ENCODE measurements at regions not wholly inside any gene's neighbourhood (a gene's known extent, or its start where the extent isn't known, plus 50 kb on each side); places are given as distances from the start of the nearest gene placed in this dataset.
A peak's percentile ranks its signal among the peaks of the same experiment; 100 is the strongest.

GRCh38 chr1:239025223-239025622 lies 361.1 kb upstream of the CHRM3 start:
- DNase-seq (ENCODE audit: low read depth in 3 of 3, low spot score in 2 of 3) = no peak

- no peak for DNase-seq (ENCODE audit: low read depth in 3 of 3, low spot score in 2 of 3)
Observed at GRCh38 chr1:239023732-239024360, 362.5 kb upstream of the CHRM3 start.

- no peak for DNase-seq (ENCODE audit: low read depth in 3 of 3, low spot score in 2 of 3)
Observed at GRCh38 chr1:239016337-239016736, 370.0 kb upstream of the CHRM3 start.

- no peak for DNase-seq (ENCODE audit: low read depth in 3 of 3, low spot score in 2 of 3)
Observed at GRCh38 chr1:239011382-239011781, 375.0 kb upstream of the CHRM3 start.

- no peak for DNase-seq (ENCODE audit: low read depth in 3 of 3, low spot score in 2 of 3)
Observed at GRCh38 chr1:239008568-239008967, 377.8 kb upstream of the CHRM3 start.

- no peak for DNase-seq (ENCODE audit: low read depth in 3 of 3, low spot score in 2 of 3)
Observed at GRCh38 chr1:239006276-239006675, 380.1 kb upstream of the CHRM3 start.

GRCh38 chr1:238999944-239000343 lies 386.4 kb upstream of the CHRM3 start:
- DNase-seq (ENCODE audit: low read depth in 3 of 3, low spot score in 2 of 3) = no peak

- no peak for DNase-seq (ENCODE audit: low read depth in 3 of 3, low spot score in 2 of 3)
Observed at GRCh38 chr1:238998577-238998976, 387.8 kb upstream of the CHRM3 start.

- DNase-seq (ENCODE audit: low read depth in 3 of 3, low spot score in 2 of 3) = no peak
Observed at GRCh38 chr1:238991765-238992495, 394.4 kb upstream of the CHRM3 start.

GRCh38 chr1:238985312-238985711 lies 401.1 kb upstream of the CHRM3 start:
- no peak for DNase-seq (ENCODE audit: low read depth in 3 of 3, low spot score in 2 of 3)

- peak in 1 of 3 donors; percentile 7 for DNase-seq (ENCODE audit: low read depth in 3 of 3, low spot score in 2 of 3)
Observed at GRCh38 chr1:238982736-238983135, 403.6 kb upstream of the CHRM3 start.

GRCh38 chr1:238981317-238981933 lies 404.9 kb upstream of the CHRM3 start:
- DNase-seq (ENCODE audit: low read depth in 3 of 3, low spot score in 2 of 3) = no peak

GRCh38 chr1:238980053-238980452 lies 406.3 kb upstream of the CHRM3 start:
- no peak for DNase-seq (ENCODE audit: low read depth in 3 of 3, low spot score in 2 of 3)

GRCh38 chr1:238964631-238965030 lies 421.7 kb upstream of the CHRM3 start:
- DNase-seq (ENCODE audit: low read depth in 3 of 3, low spot score in 2 of 3) = no peak

- DNase-seq (ENCODE audit: low read depth in 3 of 3, low spot score in 2 of 3) = no peak
Observed at GRCh38 chr1:238962941-238963340, 423.4 kb upstream of the CHRM3 start.

GRCh38 chr1:238961790-238962189 lies 424.6 kb upstream of the CHRM3 start:
- DNase-seq (ENCODE audit: low read depth in 3 of 3, low spot score in 2 of 3) = no peak

- DNase-seq (ENCODE audit: low read depth in 3 of 3, low spot score in 2 of 3) = no peak
Observed at GRCh38 chr1:238960071-238960470, 426.3 kb upstream of the CHRM3 start.

GRCh38 chr1:238955934-238956333 lies 430.4 kb upstream of the CHRM3 start:
- DNase-seq (ENCODE audit: low read depth in 3 of 3, low spot score in 2 of 3) = no peak

GRCh38 chr1:238954865-238955264 lies 431.5 kb upstream of the CHRM3 start:
- no peak for DNase-seq (ENCODE audit: low read depth in 3 of 3, low spot score in 2 of 3)

GRCh38 chr1:238953448-238954010 lies 432.8 kb upstream of the CHRM3 start:
- DNase-seq (ENCODE audit: low read depth in 3 of 3, low spot score in 2 of 3) = no peak

- DNase-seq (ENCODE audit: low read depth in 3 of 3, low spot score in 2 of 3) = peak in 1 of 3 donors; percentile 10
Observed at GRCh38 chr1:238951809-238952208, 434.6 kb upstream of the CHRM3 start.

- DNase-seq (ENCODE audit: low read depth in 3 of 3, low spot score in 2 of 3) = no peak
Observed at GRCh38 chr1:238950784-238951183, 435.6 kb upstream of the CHRM3 start.
